HG03159 (cell line): ENCODE measurements at regions not wholly inside any gene's neighbourhood (a gene's known extent, or its start where the extent isn't known, plus 50 kb on each side); places are given as distances from the start of the nearest gene placed in this dataset.
"Not testable (repeated sequence)": the region's sequence is repeated elsewhere in the genome, so short reads cannot be mapped to it uniquely, and the experiment has no call there.

Experiments used
- ATAC-seq: cut with Tn5 transposase; IDR thresholded peaks from one replicate; pipeline ENCODE4 v1.9.1; 2021; ENCODE audit warnings: mild to moderate bottlenecking, moderate library complexity; ENCODE audit not compliant: unreplicated experiment

- ATAC-seq: not testable (repeated sequence)
Observed at GRCh38 chr7:19549246-19549645, 159.6 kb downstream of the POLR1F start.

GRCh38 chr7:19537942-19538401, 170.9 kb downstream of the POLR1F start:
- no peak for ATAC-seq

- ATAC-seq: no peak
Observed at GRCh38 chr7:19533266-19533665, 175.6 kb downstream of the POLR1F start.

- ATAC-seq: no peak
Observed at GRCh38 chr7:19530852-19531251, 178.0 kb downstream of the POLR1F start.

GRCh38 chr7:19530261-19530660, 178.6 kb downstream of the POLR1F start:
- ATAC-seq: no peak

- no peak for ATAC-seq
Observed at GRCh38 chr7:19526639-19527038, 182.2 kb downstream of the POLR1F start.

- ATAC-seq: no peak
Observed at GRCh38 chr7:19522486-19522885, 186.4 kb downstream of the POLR1F start.

GRCh38 chr7:19520392-19520791, 188.4 kb downstream of the POLR1F start:
- no peak for ATAC-seq

GRCh38 chr7:19519443-19520021, 189.3 kb downstream of the POLR1F start:
- ATAC-seq: no peak

- ATAC-seq: not testable (repeated sequence)
Observed at GRCh38 chr7:19517546-19517945, 191.3 kb downstream of the POLR1F start.

GRCh38 chr7:19508821-19509220, 200.0 kb downstream of the POLR1F start:
- ATAC-seq: no peak

- ATAC-seq: no peak
Observed at GRCh38 chr7:19508124-19508523, 200.7 kb downstream of the POLR1F start.

GRCh38 chr7:19491821-19492452, 216.9 kb downstream of the POLR1F start:
- peak; percentile 68 for ATAC-seq

GRCh38 chr7:19491371-19491770, 217.5 kb downstream of the POLR1F start:
- no peak for ATAC-seq

GRCh38 chr7:19489162-19489820, 219.5 kb downstream of the POLR1F start:
- no peak for ATAC-seq

- no peak for ATAC-seq
Observed at GRCh38 chr7:19488056-19488455, 220.8 kb downstream of the POLR1F start.

GRCh38 chr7:19482628-19483027, 226.2 kb downstream of the POLR1F start:
- ATAC-seq: no peak

GRCh38 chr7:19480383-19480782, 228.5 kb downstream of the POLR1F start:
- no peak for ATAC-seq

- ATAC-seq: no peak
Observed at GRCh38 chr7:19470031-19470430, 238.8 kb downstream of the POLR1F start.

GRCh38 chr7:19465861-19466260, 243.0 kb downstream of the POLR1F start:
- no peak for ATAC-seq

GRCh38 chr7:19464751-19465150, 244.1 kb downstream of the POLR1F start:
- no peak for ATAC-seq

- ATAC-seq: no peak
Observed at GRCh38 chr7:19464241-19464640, 244.6 kb downstream of the POLR1F start.
